ENCODE measurements at regions not wholly inside any gene's neighbourhood (a gene's known extent, or its start where the extent isn't known, plus 50 kb on each side); places are given as distances from the start of the nearest gene placed in this dataset.

- H3K27ac ChIP-seq (ENCODE audit: low read depth in 1 of 2, low read length in 2 of 2), result no peak overlapping the region
- H3K9me3 ChIP-seq (replicated peaks in 1 of 2; ENCODE audit: control insufficient read depth in 1 of 2, insufficient read depth in 1 of 2, low read length in 2 of 2), result peaks cover 6 to 9% of the 10 kb centered on the region in 2 donors
- no peaks in the 10 kb centered on the region for H3K4me1 ChIP-seq (ENCODE audit: control insufficient read depth in 1 of 2, insufficient read depth in 2 of 2, low read length in 2 of 2)
- H3K4me2 ChIP-seq (replicated peaks; ENCODE audit: extremely low read depth, low read length, poor library complexity, severe bottlenecking), result no peak overlapping the region
- no peak overlapping the region for H3K4me3 ChIP-seq (replicated peaks in 1 of 3; ENCODE audit: low read depth in 2 of 3, low read length in 3 of 3)
- H2AFZ ChIP-seq (ENCODE audit: insufficient read depth, low read depth, low read length, poor library complexity, severe bottlenecking), result no peak overlapping the region
- Mint-ChIP-seq H3K27me3 (ENCODE audit: low read depth in 3 of 3) (peaks cover 0 to 2% (median 0%) of the 10 kb centered on the region in 3 donors), H3K4me1 (no peaks in the 10 kb centered on the region), H3K9me3 (peaks cover 2 to 21% (median 12%) of the 10 kb centered on the region in 7 donors), H3K36me3 (no peaks in the 10 kb centered on the region), H3K27ac (no peak overlapping the region), H3K4me3 (no peak overlapping the region)
- no peaks in the 10 kb centered on the region for H3K36me3 ChIP-seq (replicated peaks in 1 of 2; ENCODE audit: control insufficient read depth in 1 of 2, insufficient read depth in 2 of 2, low read length in 2 of 2)
- intact Hi-C loops (cut with micrococcal nuclease), result no loop called here
- no peaks in the 10 kb centered on the region for H3K27me3 ChIP-seq (ENCODE audit: control insufficient read depth in 2 of 2, insufficient read depth in 2 of 2, low read length in 2 of 2)
- H4K20me1 ChIP-seq (ENCODE audit: insufficient read depth, low read length), result no peaks in the 10 kb centered on the region
- no peak for TF ChIP-seq CTCF (IDR thresholded peaks at IDR 0.05)
- WGBS (ENCODE audit: insufficient coverage), result 96% methylated on average over 6 of the region's 8 CpGs
- no peaks in the 10 kb centered on the region for H3K79me2 ChIP-seq (ENCODE audit: insufficient read depth, low read length)
- no peak overlapping the region for H3K9ac ChIP-seq (ENCODE audit: insufficient read depth, low read length, poor library complexity, severe bottlenecking)
- DNase-seq, result no peak
Observed at GRCh38 chr7:34308595-34308994, 349.4 kb upstream of the NPSR1 start.

GRCh38 chr7:34309116-34309515, 348.9 kb upstream of the NPSR1 start:
- no peak overlapping the region for H3K27ac ChIP-seq (ENCODE audit: low read depth in 1 of 2, low read length in 2 of 2)
- H3K4me3 ChIP-seq (replicated peaks in 1 of 3; ENCODE audit: low read depth in 2 of 3, low read length in 3 of 3), result no peak overlapping the region
- WGBS (ENCODE audit: insufficient coverage), result 89% methylated on average over 6 of the region's 12 CpGs
- H3K27me3 ChIP-seq (ENCODE audit: control insufficient read depth in 2 of 2, insufficient read depth in 2 of 2, low read length in 2 of 2), result no peaks in the 10 kb centered on the region
- no peak overlapping the region for H3K4me2 ChIP-seq (replicated peaks; ENCODE audit: extremely low read depth, low read length, poor library complexity, severe bottlenecking)
- Mint-ChIP-seq H3K9me3 (peaks cover 2 to 21% (median 12%) of the 10 kb centered on the region in 7 donors), H3K27ac (no peak overlapping the region), H3K36me3 (no peaks in the 10 kb centered on the region), H3K27me3 (ENCODE audit: low read depth in 3 of 3) (peaks cover 0 to 2% (median 0%) of the 10 kb centered on the region in 3 donors), H3K4me1 (no peaks in the 10 kb centered on the region), H3K4me3 (no peak overlapping the region)
- H3K79me2 ChIP-seq (ENCODE audit: insufficient read depth, low read length), result no peaks in the 10 kb centered on the region
- H2AFZ ChIP-seq (ENCODE audit: insufficient read depth, low read depth, low read length, poor library complexity, severe bottlenecking), result no peak overlapping the region
- DNase-seq, result no peak
- H4K20me1 ChIP-seq (ENCODE audit: insufficient read depth, low read length), result no peaks in the 10 kb centered on the region
- no peak for TF ChIP-seq CTCF (IDR thresholded peaks at IDR 0.05)
- H3K9ac ChIP-seq (ENCODE audit: insufficient read depth, low read length, poor library complexity, severe bottlenecking), result no peak overlapping the region
- H3K36me3 ChIP-seq (replicated peaks in 1 of 2; ENCODE audit: control insufficient read depth in 1 of 2, insufficient read depth in 2 of 2, low read length in 2 of 2), result no peaks in the 10 kb centered on the region
- H3K9me3 ChIP-seq (replicated peaks in 1 of 2; ENCODE audit: control insufficient read depth in 1 of 2, insufficient read depth in 1 of 2, low read length in 2 of 2), result peaks cover 6 to 9% of the 10 kb centered on the region in 2 donors
- intact Hi-C loops (cut with micrococcal nuclease), result no loop called here
- no peaks in the 10 kb centered on the region for H3K4me1 ChIP-seq (ENCODE audit: control insufficient read depth in 1 of 2, insufficient read depth in 2 of 2, low read length in 2 of 2)
